ENCODE measurements at regions not wholly inside any gene's neighbourhood (a gene's known extent, or its start where the extent isn't known, plus 50 kb on each side); places are given as distances from the start of the nearest gene placed in this dataset.

DNA sequence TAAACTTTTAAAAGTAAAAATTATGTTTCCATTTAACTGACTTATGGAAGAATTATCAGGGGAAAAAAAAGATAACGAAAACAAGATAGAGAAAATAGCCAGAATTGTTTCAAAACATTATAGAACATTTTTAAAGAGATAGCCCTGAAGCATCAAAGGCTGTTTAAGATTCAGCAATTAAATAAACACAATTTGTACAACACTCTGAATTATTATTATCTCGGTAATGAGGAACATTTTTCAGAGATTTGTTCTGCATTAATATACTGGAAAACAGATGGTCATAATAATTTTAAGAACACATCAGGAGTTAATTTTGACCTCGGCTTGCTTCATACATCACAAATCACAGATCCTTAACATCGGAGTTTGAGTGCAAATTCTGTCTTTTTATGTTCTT is 643.8 kb downstream of the SORCS1 start:
- Histone ChIP-seq H3K36me3 (ENCODE audit: control insufficient read depth in 4 of 4, insufficient read depth in 4 of 4, low read length in 3 of 4) (no peaks in the 10 kb centered on the region), H3K4me1 (ENCODE audit: control extremely low read depth in 1 of 4, control insufficient read depth in 4 of 4, insufficient read depth in 4 of 4, low read length in 3 of 4) (no peaks in the 10 kb centered on the region), H3K27me3 (replicated peaks in 2 of 5; ENCODE audit: control insufficient read depth in 4 of 5, insufficient read depth in 5 of 5, low read length in 4 of 5) (no peaks in the 10 kb centered on the region), H3K9me3 (ENCODE audit: control extremely low read depth in 1 of 5, control insufficient read depth in 4 of 5, insufficient read depth in 2 of 5, low read depth in 1 of 5, low read length in 4 of 5) (no peaks in the 10 kb centered on the region), H3K4me3 (ENCODE audit: control insufficient read depth in 1 of 7, extremely low read depth in 1 of 7, insufficient read depth in 4 of 7, low read depth in 2 of 7, low read length in 6 of 7) (no peak overlapping the region), H3K27ac (ENCODE audit: insufficient read depth in 1 of 2, low read depth in 1 of 2, low read length in 2 of 2, poor library complexity in 1 of 2, severe bottlenecking in 2 of 2) (no peak overlapping the region)
- WGBS (ENCODE audit: insufficient coverage): no CpG with 5 or more reads among the region's 4 CpGs
- CTCF ChIA-PET: no interaction called here
- no peak for DNase-seq
- POLR2A ChIA-PET: no interaction called here

DNA sequence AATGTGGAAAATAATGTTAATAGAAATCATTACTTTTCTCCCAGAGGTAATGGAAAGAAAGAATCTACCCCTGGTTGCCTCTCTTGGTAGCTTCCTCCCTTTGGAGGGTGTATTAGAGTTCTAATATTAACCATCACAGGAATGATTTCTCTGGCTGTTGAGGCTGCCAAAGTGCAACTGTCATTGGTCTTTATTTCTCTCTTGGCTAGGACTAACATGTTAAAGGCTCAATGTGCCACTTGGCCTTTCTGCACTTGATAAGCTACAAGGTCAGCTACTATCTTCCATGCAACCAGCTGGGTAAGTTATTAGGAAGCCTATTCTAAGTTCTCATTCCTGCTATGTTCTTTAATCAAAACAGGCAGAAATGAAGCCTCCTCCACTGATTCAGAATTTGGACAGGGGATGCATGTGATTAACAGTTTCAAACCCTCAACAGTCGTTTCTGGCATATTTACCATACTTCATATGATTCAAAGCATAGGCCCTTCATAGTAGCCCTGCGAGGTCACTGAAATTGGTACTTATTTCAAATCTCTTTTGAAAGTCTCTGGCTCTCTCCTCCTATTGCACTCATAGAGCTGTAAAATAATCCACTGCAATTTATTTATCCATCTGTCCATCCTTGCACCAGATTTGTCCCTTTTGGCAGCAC is 645.0 kb downstream of the SORCS1 start:
- 100% methylated on average over 2 of the region's 2 CpGs for WGBS (ENCODE audit: insufficient coverage)
- ChIA-PET CTCF (no interaction called here), POLR2A (no interaction called here)
- Histone ChIP-seq H3K27me3 (replicated peaks in 2 of 5; ENCODE audit: control insufficient read depth in 4 of 5, insufficient read depth in 5 of 5, low read length in 4 of 5) (no peaks in the 10 kb centered on the region), H3K4me1 (ENCODE audit: control extremely low read depth in 1 of 4, control insufficient read depth in 4 of 4, insufficient read depth in 4 of 4, low read length in 3 of 4) (no peaks in the 10 kb centered on the region), H3K36me3 (ENCODE audit: control insufficient read depth in 4 of 4, insufficient read depth in 4 of 4, low read length in 3 of 4) (no peaks in the 10 kb centered on the region), H3K27ac (ENCODE audit: insufficient read depth in 1 of 2, low read depth in 1 of 2, low read length in 2 of 2, poor library complexity in 1 of 2, severe bottlenecking in 2 of 2) (no peak overlapping the region), H3K9me3 (ENCODE audit: control extremely low read depth in 1 of 5, control insufficient read depth in 4 of 5, insufficient read depth in 2 of 5, low read depth in 1 of 5, low read length in 4 of 5) (no peaks in the 10 kb centered on the region), H3K4me3 (ENCODE audit: control insufficient read depth in 1 of 7, extremely low read depth in 1 of 7, insufficient read depth in 4 of 7, low read depth in 2 of 7, low read length in 6 of 7) (no peak overlapping the region)
- DNase-seq: no peak

GRCh38 chr10:106515206-106515790 is 649.2 kb downstream of the SORCS1 start:
- CTCF ChIA-PET: no interaction called here

GRCh38 chr10:106513352-106513771 is 651.1 kb downstream of the SORCS1 start:
- Histone ChIP-seq H3K27me3 (replicated peaks in 2 of 5; ENCODE audit: control insufficient read depth in 4 of 5, insufficient read depth in 5 of 5, low read length in 4 of 5) (no peaks in the 10 kb centered on the region), H3K4me3 (ENCODE audit: control insufficient read depth in 1 of 7, extremely low read depth in 1 of 7, insufficient read depth in 4 of 7, low read depth in 2 of 7, low read length in 6 of 7) (no peak overlapping the region), H3K9me3 (ENCODE audit: control extremely low read depth in 1 of 5, control insufficient read depth in 4 of 5, insufficient read depth in 2 of 5, low read depth in 1 of 5, low read length in 4 of 5) (no peaks in the 10 kb centered on the region), H3K4me1 (ENCODE audit: control extremely low read depth in 1 of 4, control insufficient read depth in 4 of 4, insufficient read depth in 4 of 4, low read length in 3 of 4) (no peaks in the 10 kb centered on the region), H3K36me3 (ENCODE audit: control insufficient read depth in 4 of 4, insufficient read depth in 4 of 4, low read length in 3 of 4) (no peaks in the 10 kb centered on the region), H3K27ac (ENCODE audit: insufficient read depth in 1 of 2, low read depth in 1 of 2, low read length in 2 of 2, poor library complexity in 1 of 2, severe bottlenecking in 2 of 2) (no peak overlapping the region)
- ChIA-PET CTCF (interaction anchor here (1.2 kb wide), 1 partner anchor 12 kb away, joined by 3 read pairs; no protein-coding TSS in a partner anchor), POLR2A (no interaction called here)
- WGBS (ENCODE audit: insufficient coverage): 40% methylated on average over 1 of the region's 4 CpGs
- no peak for DNase-seq

More at GRCh38 chr10:106515206-106515790, 649.2 kb downstream of the SORCS1 start:
- Histone ChIP-seq H3K27ac (ENCODE audit: insufficient read depth in 1 of 2, low read depth in 1 of 2, low read length in 2 of 2, poor library complexity in 1 of 2, severe bottlenecking in 2 of 2) (no peak overlapping the region), H3K36me3 (ENCODE audit: control insufficient read depth in 4 of 4, insufficient read depth in 4 of 4, low read length in 3 of 4) (no peaks in the 10 kb centered on the region), H3K4me3 (ENCODE audit: control insufficient read depth in 1 of 7, extremely low read depth in 1 of 7, insufficient read depth in 4 of 7, low read depth in 2 of 7, low read length in 6 of 7) (no peak overlapping the region), H3K27me3 (replicated peaks in 2 of 5; ENCODE audit: control insufficient read depth in 4 of 5, insufficient read depth in 5 of 5, low read length in 4 of 5) (no peaks in the 10 kb centered on the region), H3K4me1 (ENCODE audit: control extremely low read depth in 1 of 4, control insufficient read depth in 4 of 4, insufficient read depth in 4 of 4, low read length in 3 of 4) (no peaks in the 10 kb centered on the region), H3K9me3 (ENCODE audit: control extremely low read depth in 1 of 5, control insufficient read depth in 4 of 5, insufficient read depth in 2 of 5, low read depth in 1 of 5, low read length in 4 of 5) (no peaks in the 10 kb centered on the region)
- DNase-seq: no peak
- WGBS (ENCODE audit: insufficient coverage): 56% methylated on average over 2 of the region's 6 CpGs
- POLR2A ChIA-PET: no interaction called here

DNA sequence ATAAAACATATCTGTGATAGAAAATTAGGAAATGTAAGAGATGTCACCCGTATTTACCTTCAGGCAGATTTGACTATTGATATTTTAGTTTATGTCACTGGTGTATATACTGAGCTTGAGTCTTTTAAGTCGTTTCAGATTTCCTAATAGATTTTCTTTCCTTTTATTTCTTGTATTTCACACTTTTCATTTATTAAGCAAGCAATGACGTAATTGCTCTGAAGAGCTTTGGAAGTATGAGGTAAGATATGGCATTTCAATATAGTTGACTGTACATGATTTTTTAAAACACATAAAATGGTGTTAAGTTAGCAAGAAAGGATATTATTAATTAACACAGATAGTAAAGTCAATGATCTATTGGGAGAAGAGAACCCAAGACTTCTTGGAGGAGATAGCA is 652.6 kb downstream of the SORCS1 start:
- ChIA-PET CTCF (no interaction called here), POLR2A (no interaction called here)
- H3K27ac ChIP-seq (ENCODE audit: insufficient read depth in 1 of 2, low read depth in 1 of 2, low read length in 2 of 2, poor library complexity in 1 of 2, severe bottlenecking in 2 of 2): no peak overlapping the region
- H3K27me3 ChIP-seq (replicated peaks in 2 of 5; ENCODE audit: control insufficient read depth in 4 of 5, insufficient read depth in 5 of 5, low read length in 4 of 5): no peaks in the 10 kb centered on the region
- no CpG with 5 or more reads among the region's 3 CpGs for WGBS (ENCODE audit: insufficient coverage)
- H3K36me3 ChIP-seq (ENCODE audit: control insufficient read depth in 4 of 4, insufficient read depth in 4 of 4, low read length in 3 of 4): no peaks in the 10 kb centered on the region
- H3K4me3 ChIP-seq (ENCODE audit: control insufficient read depth in 1 of 7, extremely low read depth in 1 of 7, insufficient read depth in 4 of 7, low read depth in 2 of 7, low read length in 6 of 7): no peak overlapping the region
- H3K9me3 ChIP-seq (ENCODE audit: control extremely low read depth in 1 of 5, control insufficient read depth in 4 of 5, insufficient read depth in 2 of 5, low read depth in 1 of 5, low read length in 4 of 5): no peaks in the 10 kb centered on the region
- H3K4me1 ChIP-seq (ENCODE audit: control extremely low read depth in 1 of 4, control insufficient read depth in 4 of 4, insufficient read depth in 4 of 4, low read length in 3 of 4): no peaks in the 10 kb centered on the region
- DNase-seq: no peak

GRCh38 chr10:106508950-106509349 is 655.6 kb downstream of the SORCS1 start:
- Histone ChIP-seq H3K4me3 (ENCODE audit: control insufficient read depth in 1 of 7, extremely low read depth in 1 of 7, insufficient read depth in 4 of 7, low read depth in 2 of 7, low read length in 6 of 7) (no peak overlapping the region), H3K9me3 (ENCODE audit: control extremely low read depth in 1 of 5, control insufficient read depth in 4 of 5, insufficient read depth in 2 of 5, low read depth in 1 of 5, low read length in 4 of 5) (no peaks in the 10 kb centered on the region), H3K27me3 (replicated peaks in 2 of 5; ENCODE audit: control insufficient read depth in 4 of 5, insufficient read depth in 5 of 5, low read length in 4 of 5) (no peaks in the 10 kb centered on the region), H3K27ac (ENCODE audit: insufficient read depth in 1 of 2, low read depth in 1 of 2, low read length in 2 of 2, poor library complexity in 1 of 2, severe bottlenecking in 2 of 2) (no peak overlapping the region), H3K36me3 (ENCODE audit: control insufficient read depth in 4 of 4, insufficient read depth in 4 of 4, low read length in 3 of 4) (no peaks in the 10 kb centered on the region), H3K4me1 (ENCODE audit: control extremely low read depth in 1 of 4, control insufficient read depth in 4 of 4, insufficient read depth in 4 of 4, low read length in 3 of 4) (no peaks in the 10 kb centered on the region)
- POLR2A ChIA-PET: no interaction called here
- CTCF ChIA-PET: no interaction called here
- no peak for DNase-seq
- WGBS (ENCODE audit: insufficient coverage): 100% methylated on average over 1 of the region's 1 CpG

DNA sequence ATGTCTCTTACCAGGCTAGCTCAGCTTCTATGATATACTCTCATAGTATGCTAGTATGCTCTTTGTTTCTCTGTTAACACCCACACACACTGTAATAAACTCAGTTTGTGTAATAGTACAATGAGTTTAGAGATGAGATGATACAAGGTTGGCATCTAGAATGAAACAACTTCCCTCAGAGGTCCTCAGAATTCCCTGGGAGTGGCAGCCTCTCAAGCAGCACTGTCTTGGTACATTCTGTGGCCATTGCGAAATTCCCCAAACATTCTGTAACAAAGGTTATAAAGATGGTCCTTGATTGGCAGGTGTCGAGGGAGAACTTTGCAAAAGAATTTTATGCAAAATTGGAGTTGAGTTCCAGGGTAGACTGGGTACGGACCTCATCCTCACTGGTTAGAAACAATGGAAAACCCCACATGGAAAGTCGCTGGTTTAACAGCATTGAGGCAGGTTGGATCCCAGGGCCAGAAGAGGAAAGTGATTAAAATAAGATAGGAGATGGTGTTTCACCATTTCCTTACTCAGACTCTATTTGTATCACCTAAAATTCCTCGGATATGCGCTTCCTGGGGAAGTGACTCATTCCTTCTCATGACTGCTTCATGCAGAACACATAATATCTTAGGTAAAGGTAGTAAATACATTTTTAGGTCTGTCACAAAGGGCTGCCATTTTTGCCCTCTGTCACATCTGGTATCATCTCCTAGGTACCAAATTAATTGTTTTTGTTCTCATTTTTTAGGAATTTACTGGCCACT is 657.8 kb downstream of the SORCS1 start:
- WGBS (ENCODE audit: insufficient coverage): 90% methylated on average over 2 of the region's 6 CpGs
- ChIA-PET CTCF (no interaction called here), POLR2A (no interaction called here)
- Histone ChIP-seq H3K36me3 (ENCODE audit: control insufficient read depth in 4 of 4, insufficient read depth in 4 of 4, low read length in 3 of 4) (no peaks in the 10 kb centered on the region), H3K4me3 (ENCODE audit: control insufficient read depth in 1 of 7, extremely low read depth in 1 of 7, insufficient read depth in 4 of 7, low read depth in 2 of 7, low read length in 6 of 7) (no peak overlapping the region), H3K27me3 (replicated peaks in 2 of 5; ENCODE audit: control insufficient read depth in 4 of 5, insufficient read depth in 5 of 5, low read length in 4 of 5) (no peaks in the 10 kb centered on the region), H3K9me3 (ENCODE audit: control extremely low read depth in 1 of 5, control insufficient read depth in 4 of 5, insufficient read depth in 2 of 5, low read depth in 1 of 5, low read length in 4 of 5) (no peaks in the 10 kb centered on the region), H3K4me1 (ENCODE audit: control extremely low read depth in 1 of 4, control insufficient read depth in 4 of 4, insufficient read depth in 4 of 4, low read length in 3 of 4) (no peaks in the 10 kb centered on the region), H3K27ac (ENCODE audit: insufficient read depth in 1 of 2, low read depth in 1 of 2, low read length in 2 of 2, poor library complexity in 1 of 2, severe bottlenecking in 2 of 2) (no peak overlapping the region)
- DNase-seq: no peak
